Lower leg skin (tissue), 3 donors: ENCODE measurements at regions not wholly inside any gene's neighbourhood (a gene's known extent, or its start where the extent isn't known, plus 50 kb on each side); places are given as distances from the start of the nearest gene placed in this dataset.

Experiments
- POLR2A ChIP-seq, 2 donors: fragments of 450-650 bp; IDR thresholded peaks; one replicate each; pipeline ENCODE4 v1.6.1; 2016 to 2017; ENCODE audit warnings: antibody characterized with exemption in 2 of 2, mild to moderate bottlenecking in 1 of 2, moderate library complexity in 1 of 2
- TF ChIP-seq, protein P1 (sequence below), 3 donors: fragments of 450-650 bp; IDR thresholded peaks; one replicate each; pipeline ENCODE4 v1.5.1; 2016; ENCODE audit warnings: antibody characterized with exemption in 3 of 3, mild to moderate bottlenecking in 3 of 3, moderate library complexity in 2 of 3

DNA sequence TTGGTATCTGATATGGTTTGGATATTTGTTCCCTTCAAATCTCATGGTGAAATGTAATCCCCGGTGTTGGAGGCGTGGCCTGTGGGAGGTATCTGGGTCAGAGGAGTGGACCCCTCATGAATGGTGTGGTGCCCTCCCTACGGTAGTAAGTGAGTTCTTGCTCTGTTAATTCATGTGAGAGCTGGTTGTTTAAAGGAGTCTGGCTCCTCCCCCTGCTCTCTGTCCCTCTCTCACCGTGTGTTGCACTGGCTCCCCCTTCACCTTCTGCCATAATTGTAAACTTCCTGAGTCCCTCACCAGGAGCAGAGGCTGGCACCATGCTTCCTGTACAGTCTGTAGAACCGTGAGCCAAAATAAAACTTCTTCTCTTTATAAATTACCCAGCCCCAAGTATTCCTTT, 246.9 kb upstream of the AGTR1 start:
- TF ChIP-seq, protein P1, sequence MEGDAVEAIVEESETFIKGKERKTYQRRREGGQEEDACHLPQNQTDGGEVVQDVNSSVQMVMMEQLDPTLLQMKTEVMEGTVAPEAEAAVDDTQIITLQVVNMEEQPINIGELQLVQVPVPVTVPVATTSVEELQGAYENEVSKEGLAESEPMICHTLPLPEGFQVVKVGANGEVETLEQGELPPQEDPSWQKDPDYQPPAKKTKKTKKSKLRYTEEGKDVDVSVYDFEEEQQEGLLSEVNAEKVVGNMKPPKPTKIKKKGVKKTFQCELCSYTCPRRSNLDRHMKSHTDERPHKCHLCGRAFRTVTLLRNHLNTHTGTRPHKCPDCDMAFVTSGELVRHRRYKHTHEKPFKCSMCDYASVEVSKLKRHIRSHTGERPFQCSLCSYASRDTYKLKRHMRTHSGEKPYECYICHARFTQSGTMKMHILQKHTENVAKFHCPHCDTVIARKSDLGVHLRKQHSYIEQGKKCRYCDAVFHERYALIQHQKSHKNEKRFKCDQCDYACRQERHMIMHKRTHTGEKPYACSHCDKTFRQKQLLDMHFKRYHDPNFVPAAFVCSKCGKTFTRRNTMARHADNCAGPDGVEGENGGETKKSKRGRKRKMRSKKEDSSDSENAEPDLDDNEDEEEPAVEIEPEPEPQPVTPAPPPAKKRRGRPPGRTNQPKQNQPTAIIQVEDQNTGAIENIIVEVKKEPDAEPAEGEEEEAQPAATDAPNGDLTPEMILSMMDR (IDR thresholded peaks at IDR 0.05) = no peak
- TF ChIP-seq POLR2A (IDR thresholded peaks at IDR 0.05) = no peak
